ENCODE measurements at regions not wholly inside any gene's neighbourhood (a gene's known extent, or its start where the extent isn't known, plus 50 kb on each side); places are given as distances from the start of the nearest gene placed in this dataset.

- TF ChIP-seq CTCF (IDR thresholded peaks at IDR 0.05) (no peak), POLR2A (IDR thresholded peaks at IDR 0.05) (no peak)
Observed at GRCh38 chr2:206212673-206213513, 53.2 kb downstream of the EEF1B2 start.
